ENCODE measurements at regions not wholly inside any gene's neighbourhood (a gene's known extent, or its start where the extent isn't known, plus 50 kb on each side); places are given as distances from the start of the nearest gene placed in this dataset.

- Histone ChIP-seq H4K5ac (ENCODE audit: insufficient read length, low read depth, low read length) (no peak overlapping the region), H3K23me2 (ENCODE audit: low read depth, low read length) (no peaks in the 10 kb centered on the region), H3K36me3 (ENCODE audit: control insufficient read depth in 2 of 4, insufficient read depth in 4 of 4, low read length in 3 of 4) (no peaks in the 10 kb centered on the region), H3K27me3 (replicated peaks in 1 of 4; ENCODE audit: control insufficient read depth in 3 of 4, extremely low read depth in 1 of 4, insufficient read depth in 3 of 4, low read length in 3 of 4) (no peaks in the 10 kb centered on the region), H3K9ac (replicated peaks in 1 of 4; ENCODE audit: extremely low read depth in 1 of 4, low read depth in 3 of 4, low read length in 3 of 4) (no peak overlapping the region), H2BK15ac (ENCODE audit: low read length) (no peak overlapping the region), H3K4me3 (ENCODE audit: extremely low read depth in 1 of 4, insufficient read depth in 2 of 4, low read depth in 3 of 4, low read length in 4 of 4) (no peak overlapping the region), H2BK12ac (ENCODE audit: low read depth, low read length) (no peak overlapping the region), H3K4ac (replicated peaks; ENCODE audit: insufficient read length, low read depth, low read length) (no peak overlapping the region), H3K79me2 (ENCODE audit: control insufficient read depth in 1 of 2, insufficient read depth in 2 of 2, low read length in 2 of 2) (no peaks in the 10 kb centered on the region), H3K27ac (ENCODE audit: low read depth, low read length) (no peak overlapping the region), H2BK120ac (replicated peaks; ENCODE audit: low read depth, low read length) (no peak overlapping the region), H4K20me1 (replicated peaks in 1 of 2; ENCODE audit: control insufficient read depth in 1 of 2, insufficient read depth in 2 of 2, low read length in 2 of 2) (no peaks in the 10 kb centered on the region), H3K23ac (ENCODE audit: insufficient read length) (no peak overlapping the region), H2BK5ac (ENCODE audit: low read depth, low read length) (no peak overlapping the region), H3K18ac (ENCODE audit: extremely low read depth, low read length) (no peak overlapping the region), H2BK20ac (ENCODE audit: low read length) (no peak overlapping the region), H3K14ac (ENCODE audit: insufficient read length) (no peak overlapping the region), H2AFZ (ENCODE audit: low read length) (no peak overlapping the region), H4K91ac (replicated peaks; ENCODE audit: insufficient read length, low read length) (no peak overlapping the region), H3K56ac (replicated peaks; ENCODE audit: insufficient read length, low read depth, low read length) (no peak overlapping the region), H2AK5ac (ENCODE audit: low read depth, low read length) (no peak overlapping the region), H3K79me1 (ENCODE audit: low read depth, low read length) (no peaks in the 10 kb centered on the region), H3K9me3 (ENCODE audit: insufficient read depth in 2 of 2, low read depth in 1 of 2, low read length in 1 of 2) (peaks cover under 1% of the 10 kb centered on the region in 2 experiments; a peak in 1 of 4 replicates), H3K4me1 (replicated peaks in 1 of 4; ENCODE audit: control insufficient read depth in 3 of 4, insufficient read depth in 4 of 4, low read length in 3 of 4) (no peaks in the 10 kb centered on the region), H4K8ac (ENCODE audit: extremely low read depth, insufficient read depth, low read length) (no peak overlapping the region), H3K4me2 (ENCODE audit: insufficient read depth in 1 of 2, low read depth in 2 of 2, low read length in 2 of 2) (no peak overlapping the region)
- POLR2A ChIA-PET (ENCODE audit: partially characterized antibody) = no interaction called here
- TF ChIP-seq RXRA (IDR thresholded peaks at IDR 0.05; ENCODE audit: insufficient read depth, low read depth, low read length) = no peak
- no peak for TF ChIP-seq E2F6 (IDR thresholded peaks at IDR 0.05)
- TF ChIP-seq SIX5 (IDR thresholded peaks at IDR 0.05; ENCODE audit: low read depth, low read length) = no peak
- no peak for TF ChIP-seq SIRT6 (IDR thresholded peaks at IDR 0.05; ENCODE audit: low read length)
- TF ChIP-seq ASH2L (IDR thresholded peaks at IDR 0.05; ENCODE audit: low read length) = no peak
- no peak for TF ChIP-seq BACH1 (IDR thresholded peaks at IDR 0.05; ENCODE audit: low read length)
- no peak for TF ChIP-seq CREB1 (IDR thresholded peaks at IDR 0.05)
- TF ChIP-seq CBX8 (IDR thresholded peaks at IDR 0.05; ENCODE audit: borderline replicate concordance, low read depth, low read length) = no peak
- no peak for TF ChIP-seq FOSL1 (IDR thresholded peaks at IDR 0.05; ENCODE audit: insufficient read depth, low read depth, low read length)
- CTCF ChIA-PET (ENCODE audit: partially characterized antibody) = interaction anchor here (0.6 kb wide), 1 partner anchor 85 kb away, joined by 3 read pairs; no protein-coding TSS in a partner anchor
- FAIRE-seq (no peak), DNase-seq (ENCODE audit: low read depth in 1 of 2, low spot score in 2 of 2) (no peak)
- 56% methylated on average over 4 of the region's 4 CpGs; no CpG with 5 or more reads in 1 of the 2 experiments for WGBS, 2 experiments (ENCODE audit: extremely low coverage in 1 of 2, insufficient coverage in 1 of 2, insufficient read length in 1 of 2, insufficient replicate concordance in 2 of 2, low coverage in 1 of 2, low lambda C conversion rate in 2 of 2, missing lambda C conversion rate in 1 of 2)
Observed at GRCh38 chr6:92415656-92416055, 1003.7 kb downstream of the EPHA7 start.

Data from H1 (cell line).